Glomerular visceral epithelial cell (primary cell): ENCODE measurements at regions not wholly inside any gene's neighbourhood (a gene's known extent, or its start where the extent isn't known, plus 50 kb on each side); places are given as distances from the start of the nearest gene placed in this dataset.
A peak's percentile ranks its signal among the peaks of the same experiment; 100 is the strongest.

ENCODE experiments used
- DNase-seq: peaks from one replicate; pipeline ENCODE4 v3.0.0-alpha.2; 2016; ENCODE audit errors: extremely low spot score

DNA sequence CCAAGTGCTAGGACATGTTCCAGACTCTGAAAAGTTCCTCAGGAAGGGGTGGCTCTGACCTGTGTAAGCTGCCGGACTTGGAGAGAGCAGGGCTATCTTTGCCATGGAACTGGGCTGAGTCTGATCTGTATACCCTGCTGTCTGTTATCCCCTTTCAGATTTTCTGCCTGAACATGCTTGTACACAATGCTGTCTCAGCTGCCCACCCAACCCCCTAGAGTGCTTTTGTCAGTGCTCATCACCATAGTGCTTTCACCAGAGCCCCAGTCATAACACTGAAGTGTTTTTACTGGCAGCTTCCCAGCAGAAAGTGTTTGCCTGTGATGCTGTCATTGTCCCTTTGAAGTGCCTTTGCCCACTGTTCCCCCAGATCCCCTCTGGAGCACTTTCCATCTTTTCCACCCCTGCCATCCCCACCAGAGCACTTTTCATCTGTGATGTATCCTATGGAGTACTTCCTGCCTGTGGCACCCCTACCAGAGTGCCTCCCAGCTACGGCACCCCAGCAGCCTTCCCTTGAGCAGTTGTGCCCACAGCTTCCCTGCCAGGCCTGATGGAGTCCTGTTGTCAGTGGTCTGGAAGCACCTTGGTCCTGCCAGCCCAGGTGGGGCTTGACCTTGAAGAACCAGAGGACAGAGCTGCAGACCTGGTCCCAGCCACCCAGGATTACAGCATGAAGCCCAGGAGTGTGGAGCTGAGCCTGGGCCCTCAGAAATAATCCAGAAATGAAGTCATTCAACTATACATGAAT is 397.7 kb downstream of the DIPK2A start:
- DNase-seq, result no peak

DNA sequence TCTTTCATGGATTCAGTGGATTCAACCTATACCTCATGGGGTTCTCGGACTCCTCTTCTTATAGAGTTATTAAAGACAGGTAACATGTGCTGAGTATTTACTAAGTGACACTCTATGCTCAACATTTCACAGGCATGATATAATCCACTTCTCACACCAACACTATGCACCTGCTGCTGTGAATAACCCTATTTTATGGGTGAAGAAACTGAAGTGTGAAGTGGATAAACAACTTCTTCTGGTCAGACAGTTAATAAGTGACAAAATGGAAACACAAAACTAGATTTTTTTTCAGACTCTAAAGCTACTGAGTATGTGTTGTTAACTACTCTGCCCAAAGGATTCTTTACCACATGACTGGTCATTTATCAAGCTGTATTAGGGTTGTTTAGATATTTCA is 403.5 kb downstream of the DIPK2A start:
- DNase-seq, result no peak

DNA sequence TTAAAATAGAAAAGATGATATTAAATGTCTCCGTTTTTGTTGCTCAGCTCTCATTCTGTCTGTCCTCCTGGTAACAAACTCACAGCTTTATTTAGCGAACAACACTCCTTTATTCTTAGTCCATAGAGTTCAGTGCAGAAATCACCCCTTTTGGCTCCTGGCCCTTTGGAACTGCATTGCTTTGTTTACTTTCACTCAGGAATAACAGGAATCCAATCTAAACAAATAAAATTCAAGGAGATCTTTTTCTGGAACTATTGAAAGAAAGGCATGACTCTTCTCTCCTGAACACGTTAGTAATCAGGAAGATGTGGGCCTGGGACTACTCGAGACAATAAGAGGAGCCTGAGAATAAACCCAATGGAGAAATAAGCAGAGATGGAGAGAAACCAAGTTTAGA is 409.2 kb downstream of the DIPK2A start:
- DNase-seq, result no peak

DNA sequence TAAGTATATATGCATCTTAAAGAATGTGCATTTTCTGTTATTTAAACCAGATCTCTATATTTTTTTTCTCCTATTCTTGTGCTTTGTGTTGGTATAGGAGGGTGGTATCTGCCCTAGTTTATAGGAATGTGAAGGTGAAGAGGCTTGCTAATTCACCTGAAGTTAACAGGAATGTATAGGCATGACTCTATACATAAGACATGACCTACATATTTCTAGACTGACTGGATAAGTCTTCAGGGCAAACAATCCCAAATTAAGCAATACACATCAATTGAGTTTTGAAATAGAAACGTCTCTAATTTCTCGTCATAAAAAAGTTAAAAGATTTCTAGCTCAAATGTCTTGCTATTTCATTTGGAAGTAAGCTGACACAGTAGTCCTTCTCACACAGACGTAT is 410.0 kb downstream of the DIPK2A start:
- DNase-seq, result no peak

DNA sequence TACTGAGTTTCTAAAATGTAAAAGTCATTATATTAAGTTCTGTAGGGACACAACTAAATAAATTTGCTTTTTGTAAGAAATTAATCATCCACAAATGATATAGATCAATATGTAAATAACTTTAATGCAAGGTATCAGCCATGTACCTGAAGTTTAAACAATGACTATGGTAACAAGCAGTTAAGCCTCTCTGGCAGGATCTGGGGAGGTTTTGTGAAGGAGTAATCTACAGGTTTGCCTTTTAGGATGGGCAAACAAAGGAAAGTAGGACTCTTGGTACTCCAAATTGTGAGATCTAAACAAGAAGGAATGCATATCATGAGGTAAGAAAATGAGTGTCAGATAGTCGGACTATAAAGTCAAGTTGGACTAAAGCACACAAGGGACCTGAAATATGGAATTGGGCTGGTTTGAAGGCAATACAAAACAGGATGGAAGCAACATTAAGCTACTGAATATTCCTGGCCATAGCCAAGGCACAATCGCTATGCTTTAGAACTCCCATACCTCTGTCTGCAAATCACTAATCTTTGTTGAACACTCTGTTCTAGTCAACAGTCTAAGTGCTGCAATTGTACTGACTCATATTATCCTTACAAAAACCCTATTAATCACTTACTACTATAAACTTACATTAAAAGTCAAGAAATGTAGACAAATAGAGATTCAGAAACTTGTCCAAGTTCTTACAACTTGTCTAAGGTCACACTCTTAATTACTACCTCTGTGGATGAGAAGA is 412.8 kb downstream of the DIPK2A start:
- no peak for DNase-seq

DNA sequence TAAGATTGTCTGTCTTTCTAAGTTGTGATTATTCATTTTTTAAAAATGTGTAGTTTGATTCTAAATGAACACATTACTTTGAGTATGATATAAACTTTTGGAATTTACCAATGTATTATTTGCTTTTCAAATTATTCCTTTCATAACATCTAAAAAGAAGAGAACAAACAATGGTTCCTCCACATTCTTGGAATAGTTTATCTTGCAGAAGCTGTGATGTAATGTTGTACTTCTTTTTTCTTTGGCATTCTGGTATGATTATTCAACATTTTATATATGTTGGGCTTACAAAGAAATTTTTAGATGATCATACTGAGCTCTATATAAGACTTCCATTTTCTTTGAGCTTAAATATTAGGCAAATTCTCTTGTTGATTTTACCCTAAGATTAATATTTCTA is 419.2 kb downstream of the DIPK2A start:
- no peak for DNase-seq

DNA sequence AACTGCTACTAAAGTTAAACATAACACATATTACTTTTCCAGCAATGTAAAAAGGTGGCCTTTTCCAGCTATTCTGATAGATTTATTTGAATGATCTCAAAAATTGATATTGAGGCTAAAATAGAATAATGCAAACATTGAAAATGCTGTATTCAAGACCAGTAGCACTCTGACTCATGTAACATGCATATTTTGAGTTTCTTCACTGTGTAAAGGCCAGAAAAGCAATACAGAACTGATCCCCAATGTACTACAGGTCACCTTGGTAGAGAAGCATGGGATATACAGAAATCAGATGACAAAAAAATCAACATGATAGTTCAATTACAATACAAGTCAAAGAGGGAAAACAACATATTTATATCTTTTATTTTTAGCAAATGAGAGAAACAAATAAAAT is 419.6 kb downstream of the DIPK2A start:
- no peak for DNase-seq

DNA sequence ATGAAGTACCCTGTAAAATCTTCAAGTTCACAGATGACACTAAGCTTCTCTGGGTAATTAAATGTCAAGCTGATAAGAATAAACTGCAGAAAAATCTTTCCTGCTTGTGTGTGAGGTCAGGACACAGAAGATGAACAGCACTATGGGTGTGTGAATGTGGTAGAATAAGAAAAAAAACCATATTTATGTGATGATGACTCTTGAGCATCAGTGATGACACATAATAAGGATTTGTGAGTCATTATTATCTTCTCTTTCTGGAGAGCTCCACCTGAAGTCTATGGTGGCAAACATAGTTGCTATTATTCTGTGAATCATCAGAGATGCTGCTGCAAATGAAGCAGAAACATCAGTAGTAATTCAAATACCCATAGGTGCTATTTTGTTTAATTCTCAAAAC is 422.4 kb downstream of the DIPK2A start:
- DNase-seq, result peak; percentile 30

DNA sequence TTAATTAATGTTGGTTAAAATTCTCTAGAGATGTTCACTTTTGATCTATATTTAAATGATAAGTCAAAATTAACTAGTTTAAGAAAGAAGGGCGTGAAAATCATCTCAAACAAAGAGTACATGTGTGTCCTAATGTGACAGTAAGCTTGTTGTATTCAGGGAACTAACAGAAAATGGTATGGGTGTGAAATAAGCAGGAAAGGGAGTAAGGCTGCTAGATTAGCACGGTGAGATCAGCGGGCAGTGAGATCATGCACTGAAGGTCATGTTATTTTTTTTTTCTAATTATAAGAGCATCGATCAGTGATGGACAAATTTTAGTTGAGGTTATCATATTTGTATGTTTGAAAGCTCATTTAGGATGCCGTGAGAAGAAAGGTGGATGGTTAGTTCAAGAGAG is 430.8 kb downstream of the DIPK2A start:
- DNase-seq, result no peak

DNA sequence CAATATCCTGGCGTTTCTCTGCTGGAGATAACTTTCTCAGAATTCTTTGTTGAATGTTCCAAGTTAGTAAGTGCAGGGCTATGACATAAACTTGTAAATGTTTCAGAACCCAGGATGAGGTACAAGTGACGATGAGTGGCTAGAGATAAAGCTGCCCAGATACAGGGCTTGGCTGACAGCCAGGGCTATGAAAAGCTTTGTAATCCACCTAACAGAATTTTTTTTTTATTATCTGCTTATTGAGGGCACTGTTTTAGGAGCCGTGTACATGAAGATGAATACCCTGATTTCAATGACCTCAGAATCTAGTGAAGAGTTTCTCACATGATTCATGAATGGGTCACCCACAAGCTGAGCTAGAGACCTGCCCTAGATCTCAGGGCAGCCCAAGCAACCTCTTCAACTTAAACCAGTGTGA is 431.4 kb downstream of the DIPK2A start:
- DNase-seq, result peak; percentile 1

DNA sequence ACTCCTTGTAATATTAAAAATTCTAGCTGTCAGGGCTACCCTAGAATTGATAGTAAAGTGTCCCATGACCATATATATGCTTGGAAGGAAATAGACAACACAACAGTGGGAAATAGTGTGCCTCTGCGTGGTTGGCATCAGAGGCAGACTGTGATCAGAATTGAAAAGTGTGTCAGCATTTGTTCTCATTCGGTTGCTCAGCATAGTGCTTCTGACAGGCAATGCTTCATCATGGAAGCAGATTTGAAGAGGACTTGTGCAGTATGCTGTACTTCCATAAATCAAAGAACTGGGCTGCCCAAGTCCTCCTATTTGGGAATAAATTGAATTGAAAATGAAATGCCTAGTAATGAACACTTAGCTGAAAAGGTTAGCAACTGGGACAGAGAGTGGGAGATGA is 435.7 kb downstream of the DIPK2A start:
- DNase-seq, result no peak

DNA sequence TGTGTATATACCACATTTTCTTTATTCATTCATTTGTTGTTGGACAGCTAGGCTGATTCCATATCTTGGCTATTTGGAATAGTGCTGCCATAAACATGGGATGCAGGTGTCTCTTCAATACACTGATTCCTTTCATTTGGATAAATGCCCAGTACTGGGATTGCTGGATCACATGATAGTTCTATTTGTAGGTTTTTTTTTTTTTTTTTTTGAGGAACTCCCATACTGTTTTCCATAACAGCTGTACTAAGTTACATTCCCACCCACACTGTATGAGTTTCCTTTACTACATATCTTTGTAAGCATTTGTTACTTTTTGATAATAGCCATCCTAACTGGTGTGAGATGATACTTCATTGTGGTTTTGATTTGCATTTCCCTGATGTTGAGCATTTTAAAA is 437.7 kb downstream of the DIPK2A start:
- no peak for DNase-seq

DNA sequence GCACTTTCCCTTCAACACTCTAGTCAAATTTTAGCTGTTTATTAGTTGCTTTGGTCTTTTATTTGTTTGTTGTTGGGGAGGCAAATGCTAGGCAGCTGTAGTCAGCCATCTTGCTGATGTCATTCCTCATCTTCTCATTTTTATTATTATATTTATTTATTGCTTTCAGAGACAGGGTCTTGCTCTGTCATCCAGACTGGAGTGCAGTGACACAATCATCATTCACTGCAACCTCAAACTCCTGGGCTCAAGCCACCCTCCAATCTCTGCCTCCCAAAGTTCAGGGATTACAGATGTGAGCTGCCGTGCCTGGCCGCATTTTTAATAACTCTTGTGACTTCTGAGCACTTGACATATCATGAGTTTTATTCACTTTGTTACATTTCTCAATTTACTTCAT is 441.4 kb downstream of the DIPK2A start:
- DNase-seq, result no peak

DNA sequence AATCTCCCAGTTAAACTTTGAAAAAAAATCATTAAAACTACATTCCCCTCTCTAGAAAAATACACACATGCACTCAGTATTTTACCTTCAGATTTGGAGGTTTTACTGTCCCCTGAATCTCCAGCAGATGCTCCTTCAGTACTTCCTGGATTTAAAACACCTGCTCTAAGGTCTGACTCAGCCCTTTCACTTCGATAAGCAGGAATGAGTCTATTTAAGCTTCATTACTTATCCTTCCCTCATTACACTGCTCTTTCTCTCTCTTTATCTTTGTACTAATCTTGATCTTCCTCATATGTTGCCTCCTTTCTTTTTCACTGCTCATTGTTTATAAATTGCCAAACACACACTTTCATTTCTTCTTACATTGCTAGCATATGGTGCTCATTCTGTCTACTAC is 443.9 kb downstream of the DIPK2A start:
- DNase-seq, result peak; percentile 5

DNA sequence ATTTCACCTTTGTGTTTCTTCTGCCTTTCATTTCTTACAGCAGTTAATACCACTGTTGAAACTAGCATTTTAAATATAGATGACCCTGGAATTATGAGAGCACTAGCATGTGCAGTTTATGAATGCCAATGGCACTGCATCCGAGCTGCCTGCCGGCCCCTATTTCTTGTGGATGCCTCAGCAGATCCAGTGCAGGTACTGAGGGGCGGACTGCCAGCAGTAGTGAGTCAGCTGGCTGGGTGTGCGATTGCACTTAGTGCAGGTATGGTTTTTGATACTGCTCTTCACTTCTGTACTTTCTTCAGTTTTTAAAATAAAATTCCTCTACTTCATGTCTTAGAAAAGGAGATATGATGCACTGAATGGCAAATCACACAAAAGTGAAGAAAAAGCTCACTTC is 453.0 kb downstream of the DIPK2A start:
- no peak for DNase-seq

DNA sequence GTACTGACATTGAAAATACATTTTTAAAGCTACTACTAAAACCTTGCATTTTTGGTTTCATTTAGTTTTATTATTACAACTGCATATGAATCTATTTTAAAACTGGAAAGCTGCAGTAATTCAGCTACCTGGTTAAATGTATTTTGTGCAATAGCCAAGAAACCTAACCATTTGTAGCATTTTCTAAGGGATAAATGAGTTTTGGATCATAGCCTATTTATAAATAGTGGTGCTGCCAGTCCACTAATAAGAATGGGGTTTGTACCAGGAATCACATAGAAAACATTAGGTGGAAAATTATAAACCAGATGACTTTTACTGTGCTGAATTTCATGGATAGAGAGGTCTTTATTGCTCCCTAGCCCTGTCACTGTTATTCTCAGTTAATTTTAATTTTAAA is 454.7 kb downstream of the DIPK2A start:
- no peak for DNase-seq

DNA sequence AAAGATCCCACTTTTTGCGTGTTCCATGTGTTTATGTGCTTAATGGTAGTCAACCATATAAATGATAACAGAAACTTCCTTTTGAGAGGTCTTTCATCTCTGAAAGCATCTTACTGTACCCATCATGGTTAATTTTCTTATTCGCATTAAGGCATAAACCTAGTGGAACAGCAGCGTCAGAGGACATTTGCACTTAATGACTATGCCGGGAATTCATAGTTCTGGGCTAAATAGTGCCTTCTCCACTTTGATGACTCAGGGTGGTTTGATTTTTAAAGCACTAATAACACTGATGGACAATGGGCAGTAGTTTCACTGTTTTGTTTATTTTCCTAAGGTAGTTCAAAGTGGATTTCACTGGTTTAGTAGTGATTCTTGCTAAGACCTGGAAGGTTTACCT is 455.3 kb downstream of the DIPK2A start:
- DNase-seq, result no peak

DNA sequence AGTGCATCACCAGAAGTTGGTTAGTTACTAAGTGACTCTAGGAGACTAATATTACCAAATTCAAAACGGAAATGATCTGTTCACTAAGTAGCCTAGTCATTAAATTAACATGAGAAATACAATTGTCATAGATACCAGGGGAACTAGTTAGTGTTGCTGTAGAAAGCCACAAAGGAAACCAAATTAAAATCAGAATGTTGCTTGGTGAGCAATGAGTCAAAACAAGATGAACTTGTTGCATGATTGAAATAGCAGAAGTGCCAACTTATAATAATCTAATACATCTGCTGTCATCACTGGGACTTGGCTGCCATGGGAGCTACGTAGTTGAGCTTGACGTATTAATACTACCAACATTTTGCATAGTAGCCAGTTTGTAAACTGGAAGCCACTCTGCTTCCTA is 458.1 kb downstream of the DIPK2A start:
- DNase-seq, result no peak

DNA sequence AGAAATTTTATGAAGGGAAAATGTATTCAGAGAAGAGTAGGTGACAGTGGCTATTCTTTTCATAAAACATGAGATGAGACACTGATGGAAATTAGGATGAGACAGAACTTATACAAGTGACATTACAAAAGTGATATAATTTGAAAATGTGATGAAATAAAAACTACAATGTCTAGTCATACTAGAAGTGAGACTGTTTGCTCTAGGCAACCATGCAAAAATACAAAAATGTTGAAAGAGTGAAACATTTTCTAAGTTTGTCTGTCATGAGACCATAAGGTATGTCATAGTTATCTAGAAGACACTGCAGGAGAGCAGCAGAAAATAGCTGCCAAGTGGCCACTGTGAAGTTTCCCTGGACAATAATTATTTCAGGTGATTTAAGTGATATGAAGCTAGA is 459.5 kb downstream of the DIPK2A start:
- DNase-seq, result no peak

DNA sequence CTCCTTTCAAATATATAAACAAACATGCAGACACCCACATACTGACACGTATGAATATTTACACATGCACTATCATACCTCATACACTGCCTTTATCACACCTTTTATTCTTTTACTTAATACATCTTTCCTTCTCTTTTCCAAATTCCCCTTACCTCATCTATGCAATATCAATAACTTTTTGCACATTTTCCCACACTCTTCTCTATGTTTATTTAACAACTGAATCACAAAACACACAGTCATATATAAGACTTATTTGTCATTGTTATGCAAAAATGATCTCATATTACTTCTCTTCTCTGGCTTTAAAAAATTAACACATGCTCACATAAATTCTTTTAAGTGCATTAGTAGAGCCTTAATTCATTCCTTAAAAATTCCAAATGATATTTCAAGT is 461.4 kb downstream of the DIPK2A start:
- no peak for DNase-seq

DNA sequence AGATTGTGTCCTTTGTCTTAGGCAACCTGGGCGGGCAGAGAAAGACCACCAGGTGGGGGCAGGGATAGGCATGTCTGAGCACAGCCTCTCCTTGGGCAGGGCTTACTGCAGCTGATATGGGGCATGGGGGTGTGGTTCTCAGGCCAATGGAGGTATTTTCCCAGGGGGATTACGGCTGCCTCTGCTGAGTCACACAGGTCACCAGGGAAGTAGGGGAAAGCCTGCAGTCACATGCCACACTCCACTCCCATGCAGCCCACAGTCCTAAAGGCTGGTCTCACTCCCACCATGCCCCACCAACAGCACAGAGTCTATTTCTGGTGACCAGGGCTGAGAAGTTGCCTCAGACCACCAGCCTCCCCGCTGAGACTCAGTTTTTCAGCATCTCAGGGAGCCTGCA is 466.4 kb downstream of the DIPK2A start:
- DNase-seq, result no peak

DNA sequence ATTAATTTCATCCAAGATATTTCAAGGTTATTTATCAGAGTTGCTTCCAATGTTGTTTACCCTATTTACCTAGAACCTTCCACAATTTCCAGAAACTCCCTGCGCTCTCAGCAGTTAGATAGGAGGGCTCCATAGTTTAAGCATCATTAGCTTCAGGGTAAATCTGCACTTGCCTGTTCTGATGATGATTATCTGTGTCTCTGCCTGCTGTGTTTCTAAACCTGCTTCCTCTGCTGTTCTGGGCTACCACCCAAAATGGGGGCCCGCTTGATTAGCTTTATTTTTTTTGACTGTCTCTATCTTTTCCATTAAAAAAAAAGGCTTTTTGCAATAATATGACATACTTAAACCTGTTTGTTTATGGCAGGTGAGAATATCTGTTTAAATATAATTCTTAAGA is 472.4 kb downstream of the DIPK2A start:
- DNase-seq, result no peak

DNA sequence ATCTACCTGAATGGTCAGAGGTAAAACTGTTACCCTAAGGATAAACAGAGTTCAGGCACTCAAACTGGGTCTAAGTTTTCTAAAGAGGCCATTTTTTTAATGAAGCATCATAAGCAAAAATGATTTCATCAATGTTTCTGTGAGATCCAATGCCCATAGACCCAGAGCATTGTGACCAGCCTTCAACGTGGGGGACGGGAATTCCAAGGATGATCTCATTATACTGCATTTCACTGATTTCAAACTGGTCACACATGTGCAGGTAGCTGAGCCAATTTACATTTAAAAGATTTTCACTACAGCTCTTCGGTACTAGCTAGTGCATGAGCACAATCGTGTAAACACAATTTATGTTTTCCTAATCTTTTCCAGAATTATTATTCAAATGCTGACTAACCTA is 472.9 kb downstream of the DIPK2A start:
- DNase-seq, result no peak
